ENCODE measurements at regions not wholly inside any gene's neighbourhood (a gene's known extent, or its start where the extent isn't known, plus 50 kb on each side); places are given as distances from the start of the nearest gene placed in this dataset.

- TF ChIP-seq EZH2 (IDR thresholded peaks at IDR 0.05; ENCODE audit: insufficient read depth, poor library complexity, severe bottlenecking) (no peak), EZH2phosphoT487 (IDR thresholded peaks at IDR 0.05; ENCODE audit: insufficient read depth, low read depth) (no peak)
Measured at GRCh38 chr10:70976063-70976695, 87.8 kb upstream of the PCBD1 start.
